B cell (primary cell): ENCODE measurements at regions not wholly inside any gene's neighbourhood (a gene's known extent, or its start where the extent isn't known, plus 50 kb on each side); places are given as distances from the start of the nearest gene placed in this dataset.

ENCODE experiments used
- EZH2 ChIP-seq: IDR thresholded peaks from 2 replicates; pipeline ENCODE4 v1.6.1; 2012; ENCODE audit warnings: borderline replicate concordance, low read depth, mild to moderate bottlenecking, moderate library complexity, low read length; ENCODE audit not compliant: insufficient read depth, poor library complexity, severe bottlenecking
- TF ChIP-seq, protein P1 (sequence below): fragments of 200-600 bp; IDR thresholded peaks from one replicate; pipeline ENCODE4 v1.8.0; 2022; ENCODE audit warnings: antibody characterized with exemption, mild to moderate bottlenecking

DNA sequence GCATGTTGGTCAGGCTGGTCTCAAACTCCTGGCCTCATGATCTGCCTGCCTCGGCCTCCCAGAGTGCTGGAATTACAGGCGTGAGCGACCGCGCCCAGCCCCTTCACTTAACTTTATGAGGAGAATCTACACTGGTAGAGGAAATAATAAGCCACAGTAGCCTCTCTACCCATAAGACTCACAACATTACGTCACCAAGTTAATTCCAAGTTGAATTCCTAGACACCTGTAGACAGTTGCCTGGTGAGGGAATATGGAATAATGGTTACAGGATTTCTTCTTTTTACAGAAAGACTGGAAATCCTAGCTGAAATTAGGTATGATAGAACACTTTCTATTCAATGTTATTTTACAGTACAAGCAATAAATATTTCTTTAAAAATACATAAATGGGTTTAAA is 854.5 kb upstream of the EYS start:
- TF ChIP-seq, protein P1, sequence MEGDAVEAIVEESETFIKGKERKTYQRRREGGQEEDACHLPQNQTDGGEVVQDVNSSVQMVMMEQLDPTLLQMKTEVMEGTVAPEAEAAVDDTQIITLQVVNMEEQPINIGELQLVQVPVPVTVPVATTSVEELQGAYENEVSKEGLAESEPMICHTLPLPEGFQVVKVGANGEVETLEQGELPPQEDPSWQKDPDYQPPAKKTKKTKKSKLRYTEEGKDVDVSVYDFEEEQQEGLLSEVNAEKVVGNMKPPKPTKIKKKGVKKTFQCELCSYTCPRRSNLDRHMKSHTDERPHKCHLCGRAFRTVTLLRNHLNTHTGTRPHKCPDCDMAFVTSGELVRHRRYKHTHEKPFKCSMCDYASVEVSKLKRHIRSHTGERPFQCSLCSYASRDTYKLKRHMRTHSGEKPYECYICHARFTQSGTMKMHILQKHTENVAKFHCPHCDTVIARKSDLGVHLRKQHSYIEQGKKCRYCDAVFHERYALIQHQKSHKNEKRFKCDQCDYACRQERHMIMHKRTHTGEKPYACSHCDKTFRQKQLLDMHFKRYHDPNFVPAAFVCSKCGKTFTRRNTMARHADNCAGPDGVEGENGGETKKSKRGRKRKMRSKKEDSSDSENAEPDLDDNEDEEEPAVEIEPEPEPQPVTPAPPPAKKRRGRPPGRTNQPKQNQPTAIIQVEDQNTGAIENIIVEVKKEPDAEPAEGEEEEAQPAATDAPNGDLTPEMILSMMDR: no peak
- no peak for TF ChIP-seq EZH2
